GM10266 (cell line): ENCODE measurements at regions not wholly inside any gene's neighbourhood (a gene's known extent, or its start where the extent isn't known, plus 50 kb on each side); places are given as distances from the start of the nearest gene placed in this dataset.
"Not testable (repeated sequence)": the region's sequence is repeated elsewhere in the genome, so short reads cannot be mapped to it uniquely, and the experiment has no call there.

Experiments
- DNase-seq: peaks from one replicate; pipeline ENCODE4 v3.0.0; 2012; ENCODE audit errors: extremely low spot score
- TF ChIP-seq, protein P1 (sequence below): IDR thresholded peaks from 2 replicates; pipeline ENCODE4 v1.5.1; 2012; ENCODE audit warnings: mild to moderate bottlenecking, low read depth; ENCODE audit not compliant: control insufficient read depth, insufficient read depth; ENCODE audit errors: missing control alignments

DNA sequence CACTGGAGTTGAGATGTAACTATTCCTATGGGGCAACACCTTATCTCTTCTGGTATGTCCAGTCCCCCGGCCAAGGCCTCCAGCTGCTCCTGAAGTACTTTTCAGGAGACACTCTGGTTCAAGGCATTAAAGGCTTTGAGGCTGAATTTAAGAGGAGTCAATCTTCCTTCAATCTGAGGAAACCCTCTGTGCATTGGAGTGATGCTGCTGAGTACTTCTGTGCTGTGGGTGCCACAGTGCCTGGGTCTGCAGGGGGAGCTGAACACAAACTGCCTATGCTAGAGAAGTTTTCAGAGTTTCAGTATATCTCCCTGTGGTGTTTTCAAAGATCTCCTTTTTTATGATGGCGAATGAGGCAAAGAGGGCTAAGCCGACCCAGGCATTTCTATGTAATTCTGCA, 179.2 kb upstream of the OR4E1 start:
- DNase-seq, result no peak
- TF ChIP-seq, protein P1, sequence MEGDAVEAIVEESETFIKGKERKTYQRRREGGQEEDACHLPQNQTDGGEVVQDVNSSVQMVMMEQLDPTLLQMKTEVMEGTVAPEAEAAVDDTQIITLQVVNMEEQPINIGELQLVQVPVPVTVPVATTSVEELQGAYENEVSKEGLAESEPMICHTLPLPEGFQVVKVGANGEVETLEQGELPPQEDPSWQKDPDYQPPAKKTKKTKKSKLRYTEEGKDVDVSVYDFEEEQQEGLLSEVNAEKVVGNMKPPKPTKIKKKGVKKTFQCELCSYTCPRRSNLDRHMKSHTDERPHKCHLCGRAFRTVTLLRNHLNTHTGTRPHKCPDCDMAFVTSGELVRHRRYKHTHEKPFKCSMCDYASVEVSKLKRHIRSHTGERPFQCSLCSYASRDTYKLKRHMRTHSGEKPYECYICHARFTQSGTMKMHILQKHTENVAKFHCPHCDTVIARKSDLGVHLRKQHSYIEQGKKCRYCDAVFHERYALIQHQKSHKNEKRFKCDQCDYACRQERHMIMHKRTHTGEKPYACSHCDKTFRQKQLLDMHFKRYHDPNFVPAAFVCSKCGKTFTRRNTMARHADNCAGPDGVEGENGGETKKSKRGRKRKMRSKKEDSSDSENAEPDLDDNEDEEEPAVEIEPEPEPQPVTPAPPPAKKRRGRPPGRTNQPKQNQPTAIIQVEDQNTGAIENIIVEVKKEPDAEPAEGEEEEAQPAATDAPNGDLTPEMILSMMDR, result no peak

DNA sequence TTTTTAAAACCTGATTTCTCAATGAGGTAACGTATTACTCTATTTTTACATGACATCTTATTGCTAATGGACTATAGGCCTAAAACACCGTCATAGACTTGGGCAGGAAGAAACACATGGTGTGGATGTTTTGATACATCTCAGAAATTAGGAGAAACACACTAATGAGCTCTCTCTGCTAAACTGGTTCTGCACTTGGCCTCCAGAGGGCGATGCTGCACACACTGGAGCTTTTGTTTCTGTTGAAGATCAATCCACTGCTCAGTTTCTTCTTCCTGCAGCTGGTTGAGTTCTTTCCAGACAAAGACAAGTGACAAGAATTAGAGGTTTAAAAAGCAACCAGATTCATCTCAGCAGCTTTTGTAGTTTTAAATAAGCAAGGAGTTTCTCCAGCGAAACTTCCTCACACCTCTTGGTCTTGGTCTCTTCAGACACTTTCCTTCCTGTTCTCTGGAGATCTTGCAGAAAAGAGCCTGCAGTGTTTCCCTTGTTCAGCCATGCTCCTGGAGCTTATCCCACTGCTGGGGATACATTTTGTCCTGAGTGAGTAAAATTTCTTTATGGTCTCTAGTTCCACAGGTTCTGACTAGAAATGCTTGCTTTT, 178.5 kb upstream of the OR4E1 start:
- TF ChIP-seq, protein P1, result peak; percentile 81
- DNase-seq, result peak; percentile 28

DNA sequence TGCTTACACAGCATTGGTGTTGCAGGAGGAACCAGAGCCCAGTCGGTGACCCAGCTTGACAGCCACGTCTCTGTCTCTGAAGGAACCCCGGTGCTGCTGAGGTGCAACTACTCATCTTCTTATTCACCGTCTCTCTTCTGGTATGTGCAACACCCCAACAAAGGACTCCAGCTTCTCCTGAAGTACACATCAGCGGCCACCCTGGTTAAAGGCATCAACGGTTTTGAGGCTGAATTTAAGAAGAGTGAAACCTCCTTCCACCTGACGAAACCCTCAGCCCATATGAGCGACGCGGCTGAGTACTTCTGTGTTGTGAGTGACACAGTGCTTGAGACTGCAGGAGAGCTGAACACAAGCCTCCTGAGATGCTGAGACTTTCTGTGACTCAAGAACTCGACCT, 173.3 kb upstream of the OR4E1 start:
- DNase-seq, result not testable (repeated sequence)

DNA sequence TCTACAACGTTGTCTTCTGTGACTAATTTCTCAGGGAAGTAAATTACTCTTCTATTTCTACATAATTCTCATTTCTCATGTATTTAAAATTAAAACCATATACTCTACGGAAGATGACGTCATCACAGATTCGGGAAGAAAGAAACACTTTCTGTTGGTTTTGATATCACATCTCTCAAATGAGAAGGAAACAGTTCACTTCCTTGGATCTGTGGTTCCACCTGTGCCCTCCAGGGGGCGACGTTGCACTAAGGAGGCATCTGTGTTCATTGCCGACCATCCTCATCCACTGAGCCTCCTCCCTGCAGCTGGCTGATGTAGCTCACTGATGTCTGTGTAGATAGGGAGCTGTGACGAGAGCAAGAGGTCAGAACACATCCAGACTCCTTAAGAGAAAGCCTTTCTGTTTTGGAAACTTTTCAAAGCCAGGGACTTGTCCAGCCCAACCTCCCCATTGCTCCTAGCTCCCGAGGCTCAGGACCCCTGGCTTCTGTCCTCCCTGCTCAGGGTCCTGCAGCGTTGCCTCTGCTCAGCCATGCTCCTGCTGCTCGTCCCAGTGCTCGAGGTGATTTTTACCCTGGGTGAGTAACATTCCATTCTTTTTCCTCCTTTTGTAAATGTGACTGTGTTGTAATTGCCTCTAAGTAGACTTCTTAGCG, 172.7 kb upstream of the OR4E1 start:
- TF ChIP-seq, protein P1, result peak; percentile 65
- DNase-seq, result peak; percentile 20

DNA sequence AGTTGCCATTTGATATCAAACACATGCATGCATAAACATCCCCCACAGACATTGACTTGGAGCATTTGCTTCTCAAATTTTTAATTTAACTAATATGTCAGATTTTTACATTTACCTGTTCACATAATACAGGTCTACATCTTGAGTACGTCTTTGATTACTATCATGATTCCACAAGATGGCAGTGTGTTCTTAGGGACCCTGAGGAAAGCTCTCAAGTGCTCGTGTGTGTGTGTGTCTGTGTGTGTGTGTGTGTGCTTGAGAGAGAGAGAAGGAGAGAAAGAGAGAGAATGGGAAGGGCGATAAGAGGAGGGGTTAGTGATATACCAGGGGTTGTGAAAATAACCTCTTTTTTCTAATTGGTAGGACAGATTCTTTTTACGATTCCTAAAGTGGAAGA, 167.1 kb upstream of the OR4E1 start:
- no peak for DNase-seq
- TF ChIP-seq, protein P1, result no peak

DNA sequence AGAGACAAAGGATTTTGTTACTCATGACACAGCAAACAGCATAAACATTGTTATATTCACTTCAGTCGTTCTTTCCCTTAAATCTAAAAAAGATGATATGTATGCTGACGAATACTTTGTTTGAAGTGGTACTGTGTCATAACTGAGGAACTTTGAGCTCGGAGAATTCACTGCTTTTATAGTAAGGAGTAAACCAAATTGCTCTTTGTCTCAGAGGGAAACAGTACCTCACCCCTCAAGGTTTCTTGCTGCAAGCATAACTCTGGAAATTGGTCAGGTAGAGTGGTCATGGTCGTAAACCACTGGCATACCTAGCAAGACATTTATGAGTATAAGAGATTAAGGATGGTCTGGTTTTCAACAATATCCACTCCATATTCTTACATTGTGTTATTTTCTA, 160.2 kb upstream of the OR4E1 start:
- TF ChIP-seq, protein P1, result no peak
- DNase-seq, result no peak

DNA sequence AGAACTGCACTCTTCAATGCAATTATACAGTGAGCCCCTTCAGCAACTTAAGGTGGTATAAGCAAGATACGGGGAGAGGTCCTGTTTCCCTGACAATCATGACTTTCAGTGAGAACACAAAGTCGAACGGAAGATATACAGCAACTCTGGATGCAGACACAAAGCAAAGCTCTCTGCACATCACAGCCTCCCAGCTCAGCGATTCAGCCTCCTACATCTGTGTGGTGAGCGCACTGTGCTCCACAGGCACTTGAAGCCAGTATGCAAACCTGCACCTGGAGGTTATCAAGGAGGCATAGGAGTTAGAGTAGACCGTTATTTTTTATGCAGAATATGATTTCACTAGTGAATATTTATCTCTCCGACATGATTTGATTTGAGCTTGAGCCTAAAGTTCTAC, 152.2 kb upstream of the OR4E1 start:
- no peak for DNase-seq
- TF ChIP-seq, protein P1, result no peak

DNA sequence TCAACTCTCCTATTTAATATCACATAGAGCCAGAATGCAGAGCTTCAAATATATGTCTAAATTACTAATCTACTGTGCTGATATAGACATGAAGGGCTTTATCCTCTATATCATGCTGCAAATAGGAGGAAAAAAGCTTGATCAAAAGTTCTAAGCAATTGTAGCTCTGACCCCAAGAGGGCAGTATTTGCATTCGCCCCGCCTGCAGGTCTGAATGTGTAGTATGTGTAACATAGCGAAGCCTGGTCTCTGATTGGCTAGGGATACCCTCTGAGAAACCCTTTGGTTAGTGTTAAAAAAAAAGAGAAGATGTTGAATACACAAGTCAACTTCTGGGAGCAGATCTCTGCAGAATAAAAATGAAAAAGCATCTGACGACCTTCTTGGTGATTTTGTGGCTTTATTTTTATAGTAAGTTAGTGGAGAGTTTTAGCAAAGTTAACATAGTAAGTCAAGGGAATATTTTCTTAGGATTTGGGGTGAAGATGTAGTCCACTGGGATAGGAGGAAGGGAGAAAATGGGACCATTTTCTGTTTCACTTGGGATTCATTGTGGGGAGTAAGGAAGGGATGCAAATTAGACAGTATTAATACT, 151.6 kb upstream of the OR4E1 start:
- peak; percentile 13 for DNase-seq

More for the DNA sequence above, 151.6 kb upstream of the OR4E1 start:
- TF ChIP-seq, protein P1, result peak; percentile 29
